HFF-Myc (cell line): ENCODE measurements at regions not wholly inside any gene's neighbourhood (a gene's known extent, or its start where the extent isn't known, plus 50 kb on each side); places are given as distances from the start of the nearest gene placed in this dataset.

Experiments used
- DNase-seq: peaks from one replicate; pipeline ENCODE4 v3.0.0-alpha.2; 2011; ENCODE audit warnings: low read depth; ENCODE audit errors: extremely low read depth
- H3K4me3 ChIP-seq: replicated peaks from 2 replicates; pipeline ENCODE4 v1.5.1; 2011; ENCODE audit warnings: low read depth, mild to moderate bottlenecking, control low read depth, low read length
- CTCF ChIP-seq: IDR thresholded peaks from 2 replicates; pipeline ENCODE4 v1.5.1; 2012; ENCODE audit warnings: mild to moderate bottlenecking, low read depth, low read length, control low read depth; ENCODE audit errors: missing control alignments

GRCh38 chr17:77734371-77735080 lies 224.0 kb upstream of the TNRC6C start:
- no peak for TF ChIP-seq CTCF
- DNase-seq, result peak; percentile 24
- no peak overlapping the region for H3K4me3 ChIP-seq

- DNase-seq, result no peak
- no peak for TF ChIP-seq CTCF
- no peak overlapping the region for H3K4me3 ChIP-seq
These were observed 223.4 kb upstream of the TNRC6C start for GRCh38 chr17:77735081-77735565.

GRCh38 chr17:77735566-77736198 lies 222.8 kb upstream of the TNRC6C start:
- no peak overlapping the region for H3K4me3 ChIP-seq
- no peak for DNase-seq
- TF ChIP-seq CTCF, result no peak

- TF ChIP-seq CTCF, result no peak
- H3K4me3 ChIP-seq, result no peak overlapping the region
- no peak for DNase-seq
These were observed 222.3 kb upstream of the TNRC6C start for GRCh38 chr17:77736199-77736585.

- no peak for TF ChIP-seq CTCF
- H3K4me3 ChIP-seq, result no peak overlapping the region
- DNase-seq, result no peak
These were observed 221.8 kb upstream of the TNRC6C start for GRCh38 chr17:77736721-77737120.

GRCh38 chr17:77737442-77738265 lies 220.8 kb upstream of the TNRC6C start:
- no peak overlapping the region for H3K4me3 ChIP-seq
- no peak for DNase-seq
- no peak for TF ChIP-seq CTCF
